ENCODE measurements at regions not wholly inside any gene's neighbourhood (a gene's known extent, or its start where the extent isn't known, plus 50 kb on each side); places are given as distances from the start of the nearest gene placed in this dataset.

DNA sequence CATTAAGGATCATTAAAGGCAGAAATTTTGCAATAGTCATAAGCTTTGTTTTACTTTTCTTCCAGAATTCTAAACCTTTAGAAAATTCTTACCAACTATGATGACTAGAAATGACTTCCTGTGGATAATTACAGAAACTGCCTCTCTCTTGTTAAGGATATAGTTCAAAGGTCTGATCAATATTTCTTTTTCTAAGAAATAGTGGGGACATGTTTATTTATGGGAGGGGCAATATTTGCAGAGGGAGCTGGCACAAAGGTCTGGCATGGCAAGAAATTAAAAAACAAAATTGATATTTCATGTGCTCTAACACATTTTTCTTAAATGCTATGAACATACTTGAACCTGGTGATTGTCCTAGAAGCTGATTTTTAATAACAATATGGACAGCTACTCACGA lies 448.9 kb downstream of the KCTD8 start:
- DNase-seq: no peak

GRCh38 chr4:44002368-44002767 lies 446.2 kb downstream of the KCTD8 start:
- DNase-seq: no peak

DNA sequence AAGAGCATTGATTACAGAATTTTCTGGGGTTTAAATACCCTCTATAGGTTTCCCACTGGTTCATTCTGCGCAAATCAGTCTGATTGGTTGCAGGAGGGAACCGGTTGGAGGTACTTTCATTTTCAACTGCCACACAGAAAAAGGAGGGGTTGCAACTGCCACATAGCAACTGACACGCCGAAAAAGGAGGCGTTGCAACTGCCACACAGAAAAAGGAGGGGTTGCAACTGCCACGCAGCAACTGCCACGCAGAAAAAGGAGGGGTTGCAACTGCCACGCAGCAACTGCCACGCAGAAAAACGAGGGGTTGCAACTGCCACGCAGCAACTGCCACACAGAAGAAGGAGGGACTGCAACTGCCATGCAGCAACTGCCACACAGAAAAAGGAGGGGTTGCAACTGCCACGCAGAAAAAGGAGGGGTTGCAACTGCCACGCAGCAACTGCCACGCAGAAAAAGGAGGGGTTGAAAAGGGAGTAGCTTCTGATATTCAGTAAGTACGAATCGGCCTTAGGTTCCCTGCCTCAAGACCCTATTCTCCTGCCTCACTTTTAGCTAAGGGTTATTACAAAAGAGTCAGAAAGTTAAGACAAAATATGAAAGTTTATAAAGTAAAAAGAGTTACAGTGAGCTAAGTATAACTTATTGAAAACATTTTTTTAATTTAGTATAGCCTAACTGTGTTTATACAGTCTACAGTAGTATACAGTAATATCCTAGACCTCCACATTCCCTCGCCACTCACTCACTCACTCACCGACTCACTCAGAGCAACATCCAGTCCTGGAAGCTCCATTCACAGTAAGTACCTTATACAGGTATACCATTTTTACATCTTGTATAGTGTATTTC lies 431.8 kb downstream of the KCTD8 start:
- DNase-seq: no peak

DNA sequence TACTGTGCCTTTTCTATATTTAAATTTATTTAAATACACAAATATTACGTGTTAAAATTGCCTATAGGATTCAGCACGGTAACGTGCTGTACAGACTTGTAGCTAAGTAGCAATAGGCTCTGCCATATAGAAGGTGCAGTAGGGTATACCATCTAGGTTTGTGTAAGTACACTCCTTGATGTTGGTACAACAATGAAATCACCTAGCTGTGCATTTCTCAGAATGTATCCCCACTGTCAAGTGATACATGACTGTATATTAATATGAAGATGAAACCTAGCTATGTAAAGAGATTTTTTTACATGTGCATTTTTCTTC lies 431.2 kb downstream of the KCTD8 start:
- no peak for DNase-seq

GRCh38 chr4:44019721-44020120 lies 428.9 kb downstream of the KCTD8 start:
- DNase-seq: no peak

DNA sequence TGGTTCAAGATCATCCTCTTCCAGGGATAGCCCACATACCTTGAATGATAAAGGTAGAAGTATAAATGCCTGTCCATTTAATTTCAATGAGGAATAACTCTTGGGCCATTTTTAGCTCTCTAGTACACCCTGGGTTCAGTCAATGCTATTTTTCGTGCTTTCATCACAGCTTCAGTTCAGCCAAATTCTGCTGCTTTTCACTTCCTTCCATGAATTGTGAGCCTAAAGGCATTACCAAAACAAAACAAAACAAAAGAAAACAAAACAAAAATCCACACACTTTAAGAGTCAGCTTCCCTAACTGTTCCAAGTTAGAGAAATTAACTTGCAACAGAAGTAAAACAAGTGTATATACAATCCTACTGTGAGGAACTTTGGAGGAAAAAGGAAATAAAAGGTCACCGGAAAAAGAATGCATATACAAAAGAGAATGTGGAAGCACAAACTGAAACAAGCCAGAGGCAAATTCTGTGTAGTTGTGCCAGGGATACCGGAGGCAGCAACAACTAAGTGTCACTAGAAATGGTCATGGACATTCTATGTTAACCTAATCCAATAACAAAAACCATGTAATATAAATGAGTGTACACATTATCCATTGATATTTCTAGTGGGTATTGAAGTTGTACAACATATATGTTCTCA lies 423.1 kb downstream of the KCTD8 start:
- no peak for DNase-seq

DNA sequence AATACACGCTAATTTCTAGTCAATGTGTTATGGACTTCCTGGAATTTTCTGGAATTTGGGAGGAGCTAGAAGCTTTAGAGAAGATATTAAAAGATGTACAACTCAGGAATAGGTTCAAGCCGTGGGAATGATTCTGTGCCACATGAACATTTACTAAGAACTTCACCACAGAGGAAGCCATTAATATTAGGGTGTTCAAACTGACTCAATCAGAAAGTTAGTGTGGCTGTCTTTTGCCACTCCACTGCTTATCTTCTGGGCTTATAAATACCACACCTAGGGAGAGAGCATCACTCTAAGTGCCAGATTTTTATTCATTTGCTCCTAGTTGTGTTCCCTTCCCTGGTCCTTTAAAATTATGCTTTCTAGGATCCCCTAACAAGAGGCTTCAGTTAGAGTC lies 409.8 kb downstream of the KCTD8 start:
- no peak for DNase-seq

DNA sequence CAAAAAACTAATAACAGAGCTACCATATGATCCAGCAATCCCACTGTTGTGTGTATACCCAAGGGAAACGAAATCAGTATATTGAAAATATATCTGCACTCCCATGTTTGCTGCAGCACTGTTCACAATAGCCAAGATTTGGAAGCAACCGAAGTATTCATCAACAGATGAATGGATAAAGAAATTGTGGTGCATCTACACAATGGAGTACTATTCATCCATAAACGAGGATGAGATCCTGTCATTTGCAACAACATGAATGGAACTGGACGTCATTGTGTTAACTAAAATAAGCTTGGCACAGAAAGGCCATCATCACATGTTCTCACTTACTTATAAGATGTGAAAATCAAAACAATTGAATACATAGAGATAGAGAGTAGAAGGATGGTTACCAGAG lies 402.1 kb downstream of the KCTD8 start:
- DNase-seq: no peak

DNA sequence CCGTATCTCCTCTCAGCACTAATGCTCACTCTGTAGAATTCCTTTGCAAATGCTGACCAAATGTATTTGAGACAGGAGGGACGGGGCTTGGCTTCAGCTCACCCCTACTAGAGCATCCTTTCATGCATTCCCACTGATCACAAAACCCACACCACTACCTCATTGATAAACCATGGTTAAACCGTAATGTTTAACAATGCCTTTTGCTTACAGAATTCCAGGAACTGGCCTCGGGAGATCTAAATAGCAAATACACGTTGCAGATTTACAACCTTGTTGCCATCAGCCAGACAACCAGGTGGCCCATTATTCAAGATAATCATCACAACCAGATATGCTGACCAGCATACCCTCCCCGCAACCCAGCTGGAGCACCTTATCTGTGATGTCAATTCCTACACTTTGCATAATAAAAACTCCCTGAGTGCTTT lies 391.9 kb downstream of the KCTD8 start:
- DNase-seq: no peak

DNA sequence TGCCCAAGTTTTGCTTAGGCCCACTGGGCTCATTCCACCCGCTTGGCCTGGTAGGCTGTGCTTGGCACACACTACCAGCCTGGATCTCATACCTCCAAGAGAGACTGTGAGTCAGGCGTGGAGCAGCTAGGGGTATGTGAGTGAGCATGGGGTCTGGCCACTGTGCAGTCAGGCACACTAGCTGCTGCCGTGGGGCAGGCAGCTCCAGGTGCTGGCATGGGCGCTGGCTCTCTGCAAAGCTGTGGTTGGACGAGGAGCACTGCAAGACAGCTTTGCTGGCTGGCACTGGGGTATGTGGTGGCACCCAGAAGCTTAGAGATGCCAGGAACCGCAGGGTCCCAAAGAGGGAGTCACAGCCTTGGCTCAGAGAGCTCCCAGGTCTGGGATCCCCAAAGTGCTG lies 377.8 kb downstream of the KCTD8 start:
- no peak for DNase-seq

DNA sequence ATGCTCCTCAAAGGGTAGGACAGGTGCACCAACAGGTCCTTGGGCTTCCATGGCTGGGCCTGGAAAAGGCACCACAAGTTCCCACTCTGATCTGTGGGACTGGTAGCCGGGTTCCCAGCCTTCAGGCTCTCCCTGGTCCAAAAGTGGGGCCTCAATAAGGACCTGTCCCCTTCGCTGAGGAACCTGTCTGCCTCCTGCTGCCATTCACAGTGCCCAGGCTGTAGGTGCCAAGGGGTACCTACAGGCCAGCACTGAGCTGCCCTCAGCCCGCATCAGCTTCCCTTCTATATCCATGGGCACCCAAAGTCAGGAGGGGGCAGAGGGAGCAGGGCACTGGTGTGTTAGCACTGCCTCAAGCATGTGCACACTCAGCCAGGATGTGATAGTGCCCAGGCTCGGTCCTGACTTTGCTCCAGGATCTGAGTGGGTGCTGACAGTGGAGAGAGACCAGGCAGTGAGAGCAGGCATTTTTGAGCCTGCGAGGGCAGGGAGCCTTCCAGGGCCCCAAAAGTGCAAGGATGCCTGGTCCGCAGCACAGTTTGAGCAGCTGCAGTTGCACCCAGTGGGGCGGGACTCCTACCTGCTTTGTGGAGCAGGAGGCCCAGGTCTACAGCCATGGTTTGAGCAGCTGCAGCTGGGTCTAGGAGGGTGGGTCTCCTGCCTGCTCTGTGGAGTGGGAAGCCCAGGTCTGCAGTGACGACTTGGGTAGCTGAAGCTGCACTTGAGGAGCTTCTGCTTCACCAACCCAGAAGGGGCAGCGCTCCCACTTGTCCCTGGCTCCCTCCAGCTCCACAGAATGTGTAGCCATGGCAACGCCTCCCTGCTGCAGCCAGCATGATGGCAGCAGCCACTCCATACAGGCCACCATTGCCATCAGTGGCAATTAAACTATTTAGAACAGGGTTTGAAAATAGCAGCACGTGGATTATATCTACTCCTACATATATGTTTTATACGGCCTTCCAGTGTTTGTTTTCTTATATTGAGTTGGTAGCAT lies 376.4 kb downstream of the KCTD8 start:
- no peak for DNase-seq

- no peak for DNase-seq
Measured at GRCh38 chr4:44086753-44087152, 361.9 kb downstream of the KCTD8 start.

- DNase-seq: no peak
Measured at GRCh38 chr4:44093390-44093789, 355.2 kb downstream of the KCTD8 start.

- no peak for DNase-seq
Measured at GRCh38 chr4:44098973-44099372, 349.6 kb downstream of the KCTD8 start.

DNA sequence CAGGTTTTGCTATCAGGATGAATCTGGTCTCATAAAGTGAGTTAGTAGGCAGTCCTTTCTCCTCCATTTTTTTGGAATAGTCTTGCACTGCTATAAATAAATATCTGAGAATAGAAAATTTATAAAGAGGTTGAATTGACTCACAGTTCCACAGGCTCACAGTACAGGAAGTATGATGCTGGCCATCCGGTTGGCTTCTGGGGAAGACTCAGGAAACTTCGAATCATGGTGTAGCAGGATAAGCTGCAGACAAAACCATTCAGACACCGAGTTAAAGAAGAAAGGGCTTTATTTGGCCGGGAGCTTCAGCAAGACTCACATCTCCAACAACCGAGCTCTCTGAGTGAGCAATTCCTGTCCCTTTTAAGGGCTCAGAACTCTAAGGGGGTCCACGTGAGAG lies 348.2 kb downstream of the KCTD8 start:
- no peak for DNase-seq

DNA sequence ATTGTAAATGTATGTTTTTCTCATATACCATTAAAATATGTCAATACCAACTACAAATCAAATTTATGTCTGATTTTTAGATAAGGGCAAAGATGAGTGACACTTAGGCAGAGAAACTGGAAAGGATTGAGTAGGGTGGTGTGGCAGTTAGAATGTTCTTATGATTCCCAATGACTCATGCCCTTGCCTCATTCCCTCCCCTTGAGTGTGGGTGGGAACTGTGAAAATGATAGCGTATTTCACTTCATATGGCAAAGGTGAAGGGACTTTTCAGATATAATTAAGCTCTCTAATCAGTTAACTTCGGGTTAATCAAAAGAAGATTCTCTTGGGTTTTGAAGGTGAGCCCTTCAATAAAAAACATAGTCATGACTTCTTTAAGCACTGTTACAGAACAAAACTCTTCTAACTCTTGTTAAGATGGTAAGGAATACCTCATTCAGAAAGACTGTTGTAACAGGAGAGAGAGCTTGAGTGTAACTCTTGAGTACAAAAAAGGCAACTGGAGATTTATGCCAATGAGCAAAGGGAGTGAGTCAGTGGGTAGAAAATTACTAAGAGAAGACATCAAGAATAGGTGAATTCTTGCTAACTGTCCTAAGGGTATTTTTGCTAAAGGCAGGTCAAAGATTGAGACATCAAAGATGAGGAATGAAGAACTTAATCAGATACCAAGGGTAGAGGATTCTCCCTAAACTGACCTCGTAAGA lies 329.5 kb downstream of the KCTD8 start:
- no peak for DNase-seq

GRCh38 chr4:44120646-44121045 lies 328.0 kb downstream of the KCTD8 start:
- DNase-seq: no peak

GRCh38 chr4:44121210-44121609 lies 327.4 kb downstream of the KCTD8 start:
- no peak for DNase-seq

All from inflammatory macrophage treated with lipopolysaccharide for 1 hour (primary cell).